B cell (primary cell): ENCODE measurements at regions not wholly inside any gene's neighbourhood (a gene's known extent, or its start where the extent isn't known, plus 50 kb on each side); places are given as distances from the start of the nearest gene placed in this dataset.

Experiments
- ATAC-seq: fragments of 200-7000 bp; cut with Tn5 transposase; one replicate; pipeline ENCODE4 v1.10.0; 2021; ENCODE audit warnings: low read depth, mild to moderate bottlenecking, moderate number of reproducible peaks, moderate library complexity
- CTCF ChIA-PET: fragments of 350-600 bp; sonication (Branson Sonifier 250); formaldehyde crosslinking; loops from one replicate; lab custom pipeline; 2021; ENCODE audit warnings: antibody characterized with exemption, inconsistent platforms; lab: Charles Lee
- POLR2A ChIA-PET: fragments of 350-600 bp; sonication (Branson Sonifier 250); formaldehyde crosslinking; loops from one replicate; lab custom pipeline; 2021; ENCODE audit warnings: antibody characterized with exemption; lab: Charles Lee
- DNase-seq: peaks from one replicate; pipeline ENCODE4 v3.0.0; 2013
- H2AFZ ChIP-seq: 2 replicates; pipeline ENCODE4 v1.6.1; 2012; ENCODE audit warnings: mild to moderate bottlenecking, low read depth, low read length; ENCODE audit not compliant: insufficient read depth, poor library complexity, severe bottlenecking
- H3K27ac ChIP-seq, 2 donors: 1 replicate in 1 of 2; 2 replicates in 1 of 2; pipeline ENCODE4 v1.5.1; 2012 to 2013; ENCODE audit warnings: low read length in 2 of 2, mild to moderate bottlenecking in 2 of 2, moderate library complexity in 1 of 2
- H3K27me3 ChIP-seq, 4 experiments: fragments of 200-600 bp in 1 of 4; sonication (generic) in 1 of 4; replicated peaks in 1 of 4; 1 replicate in 2 of 4; 2 replicates in 2 of 4; pipeline versions ENCODE4 v1.6.1 to v1.7.0; 2013 to 2016; ENCODE audit warnings: low read length in 3 of 4, mild to moderate bottlenecking in 2 of 4, mixed read lengths in 1 of 4, moderate library complexity in 1 of 4; ENCODE audit not compliant: insufficient read depth in 4 of 4, control insufficient read depth in 3 of 4; ENCODE audit errors: control extremely low read depth in 1 of 4
- H3K36me3 ChIP-seq, 2 experiments: replicated peaks in 1 of 2; 1 replicate in 1 of 2; 2 replicates in 1 of 2; pipeline versions ENCODE4 v1.6.1 to v1.7.1; 2013; ENCODE audit warnings: low read length in 1 of 2; ENCODE audit not compliant: insufficient read depth in 2 of 2, control insufficient read depth in 1 of 2; ENCODE audit errors: control extremely low read depth in 1 of 2, extremely low read depth in 1 of 2
- H3K4me1 ChIP-seq, 2 donors: fragments of 200-600 bp in 1 of 2; sonication (generic) in 1 of 2; 1 replicate in 1 of 2; 2 replicates in 1 of 2; pipeline versions ENCODE4 v1.5.1 to v1.6.1; 2013 to 2017; ENCODE audit warnings: low read length in 2 of 2; ENCODE audit not compliant: control insufficient read depth in 2 of 2, insufficient read depth in 2 of 2
- H3K4me2 ChIP-seq: replicated peaks from 2 replicates; pipeline ENCODE3; 2012; ENCODE audit warnings: mild to moderate bottlenecking, low read depth, low read length; ENCODE audit not compliant: poor library complexity, severe bottlenecking
- H3K4me3 ChIP-seq, 5 experiments: fragments of 200-600 bp in 1 of 5; sonication (generic) in 1 of 5; 1 replicate in 3 of 5; 2 replicates in 2 of 5; pipeline versions ENCODE4 v1.5.1 to v1.7.0; 2011 to 2016; ENCODE audit warnings: low read length in 4 of 5, mild to moderate bottlenecking in 4 of 5, low read depth in 2 of 5, control low read depth in 1 of 5, moderate library complexity in 1 of 5; ENCODE audit not compliant: insufficient read depth in 1 of 5; ENCODE audit errors: control extremely low read depth in 1 of 5, extremely low read depth in 1 of 5
- H3K79me2 ChIP-seq: fragments of 200-600 bp; sonication (generic); one replicate; pipeline ENCODE4 v1.6.0; 2016; ENCODE audit warnings: low read length; ENCODE audit not compliant: control insufficient read depth, insufficient read depth
- H3K9ac ChIP-seq: fragments of 200-600 bp; sonication (generic); 2 replicates; pipeline ENCODE4 v1.6.1; 2017; ENCODE audit warnings: mild to moderate bottlenecking, low read length, moderate library complexity
- H3K9me3 ChIP-seq, 3 donors: one replicate each; pipeline versions ENCODE4 v1.6.1 to v1.7.1; 2013; ENCODE audit warnings: low read length in 2 of 3; ENCODE audit not compliant: control insufficient read depth in 2 of 3, insufficient read depth in 1 of 3; ENCODE audit errors: control extremely low read depth in 1 of 3
- H4K20me1 ChIP-seq: 2 replicates; pipeline ENCODE4 v1.6.0; 2012; ENCODE audit warnings: mild to moderate bottlenecking, low read length; ENCODE audit not compliant: insufficient read depth, control insufficient read depth, poor library complexity, severe bottlenecking
- H3K27ac Mint-ChIP-seq: one replicate; pipeline ENCODE4 v1.8.0; 2021; ENCODE audit warnings: mixed read lengths
- H3K27me3 Mint-ChIP-seq: one replicate; pipeline ENCODE4 v1.8.0; 2021; ENCODE audit warnings: mixed read lengths
- H3K4me1 Mint-ChIP-seq: one replicate; pipeline ENCODE4 v1.8.0; 2021; ENCODE audit warnings: mixed read lengths
- H3K4me3 Mint-ChIP-seq: one replicate; pipeline ENCODE4 v1.8.0; 2021; ENCODE audit warnings: mixed read lengths
- H3K9me3 Mint-ChIP-seq: one replicate; pipeline ENCODE4 v1.8.0; 2022; ENCODE audit warnings: mixed read lengths; ENCODE audit not compliant: insufficient read depth
- EZH2 ChIP-seq: IDR thresholded peaks from 2 replicates; pipeline ENCODE4 v1.6.1; 2012; ENCODE audit warnings: borderline replicate concordance, low read depth, mild to moderate bottlenecking, moderate library complexity, low read length; ENCODE audit not compliant: insufficient read depth, poor library complexity, severe bottlenecking
- WGBS: methylation state at CpG from one replicate; pipeline ENCODE4 v1.1.5; 2013; ENCODE audit warnings: missing lambda C conversion rate; ENCODE audit not compliant: insufficient coverage; 5-methylcytosine and 5-hydroxymethylcytosine counted together
- intact Hi-C: fragments of 100-400 bp; cut with micrococcal nuclease; formaldehyde crosslinking; loops from one replicate; pipeline ENCODE4 v1.10.0; 2022
- TF ChIP-seq, protein P1 (sequence below): fragments of 200-600 bp; IDR thresholded peaks from one replicate; pipeline ENCODE4 v1.8.0; 2022; ENCODE audit warnings: antibody characterized with exemption, mild to moderate bottlenecking

DNA sequence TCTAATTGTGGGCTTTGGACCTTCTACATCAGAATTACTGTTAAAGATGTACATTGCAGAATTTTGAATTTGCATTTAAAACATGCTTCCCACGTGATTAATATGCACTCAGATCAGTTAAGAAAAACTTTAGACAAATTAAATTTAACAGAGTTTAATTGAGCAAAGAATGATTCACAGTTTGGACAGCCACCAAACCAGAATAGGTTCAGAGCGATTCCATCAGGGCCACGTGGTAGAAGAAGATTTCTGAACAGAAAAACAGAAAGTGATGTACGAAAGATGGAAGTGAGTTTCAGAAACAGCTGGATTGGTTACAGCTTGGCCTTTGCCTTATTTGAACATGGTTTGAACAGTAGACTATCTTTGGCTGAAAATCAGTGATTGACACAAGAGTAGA lies 704.2 kb upstream of the MAP3K7 start:
- Histone ChIP-seq H3K9me3 (no peaks in the 10 kb centered on the region), H3K79me2 (no peaks in the 10 kb centered on the region), H3K4me3 (no peak overlapping the region), H3K36me3 (no peaks in the 10 kb centered on the region), H3K4me2 (no peak overlapping the region), H3K27ac (no peak overlapping the region), H2AFZ (no peak overlapping the region), H3K9ac (no peak overlapping the region), H3K27me3 (no peaks in the 10 kb centered on the region), H4K20me1 (no peaks in the 10 kb centered on the region), H3K4me1 (no peaks in the 10 kb centered on the region)
- CTCF ChIA-PET = no interaction called here
- no peak for ATAC-seq
- no peaks in the 10 kb centered on the region for H3K4me1 Mint-ChIP-seq
- 88% methylated on average over 3 of the region's 4 CpGs for WGBS
- TF ChIP-seq, protein P1, sequence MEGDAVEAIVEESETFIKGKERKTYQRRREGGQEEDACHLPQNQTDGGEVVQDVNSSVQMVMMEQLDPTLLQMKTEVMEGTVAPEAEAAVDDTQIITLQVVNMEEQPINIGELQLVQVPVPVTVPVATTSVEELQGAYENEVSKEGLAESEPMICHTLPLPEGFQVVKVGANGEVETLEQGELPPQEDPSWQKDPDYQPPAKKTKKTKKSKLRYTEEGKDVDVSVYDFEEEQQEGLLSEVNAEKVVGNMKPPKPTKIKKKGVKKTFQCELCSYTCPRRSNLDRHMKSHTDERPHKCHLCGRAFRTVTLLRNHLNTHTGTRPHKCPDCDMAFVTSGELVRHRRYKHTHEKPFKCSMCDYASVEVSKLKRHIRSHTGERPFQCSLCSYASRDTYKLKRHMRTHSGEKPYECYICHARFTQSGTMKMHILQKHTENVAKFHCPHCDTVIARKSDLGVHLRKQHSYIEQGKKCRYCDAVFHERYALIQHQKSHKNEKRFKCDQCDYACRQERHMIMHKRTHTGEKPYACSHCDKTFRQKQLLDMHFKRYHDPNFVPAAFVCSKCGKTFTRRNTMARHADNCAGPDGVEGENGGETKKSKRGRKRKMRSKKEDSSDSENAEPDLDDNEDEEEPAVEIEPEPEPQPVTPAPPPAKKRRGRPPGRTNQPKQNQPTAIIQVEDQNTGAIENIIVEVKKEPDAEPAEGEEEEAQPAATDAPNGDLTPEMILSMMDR = no peak
- TF ChIP-seq EZH2 = no peak
- intact Hi-C loops = no loop called here
- no peak overlapping the region for H3K4me3 Mint-ChIP-seq
- H3K27ac Mint-ChIP-seq = no peak overlapping the region
- DNase-seq = no peak
- POLR2A ChIA-PET = no interaction called here
- H3K27me3 Mint-ChIP-seq = no peaks in the 10 kb centered on the region
- H3K9me3 Mint-ChIP-seq = no peaks in the 10 kb centered on the region

DNA sequence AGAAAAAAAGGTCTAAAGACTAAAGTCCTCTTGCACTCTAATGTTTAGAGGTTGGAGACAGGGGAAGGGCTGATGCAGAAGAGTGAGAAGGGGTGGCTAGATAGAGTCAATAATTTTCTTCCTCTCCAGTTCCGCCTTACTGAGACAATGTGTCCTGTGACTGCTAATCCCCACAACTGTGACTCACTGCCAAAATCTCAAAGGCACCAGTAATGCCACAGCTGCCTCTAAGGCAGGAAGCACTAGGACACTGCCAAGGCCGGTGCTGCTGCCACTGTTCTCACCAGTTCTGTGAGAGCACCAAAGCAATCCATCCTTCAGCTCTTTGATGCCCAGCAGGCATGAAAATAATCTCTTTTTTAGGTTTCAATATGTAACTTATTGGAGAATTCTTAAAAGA lies 701.9 kb upstream of the MAP3K7 start:
- intact Hi-C loops = no loop called here
- Histone ChIP-seq H3K27ac (no peak overlapping the region), H3K79me2 (no peaks in the 10 kb centered on the region), H2AFZ (no peak overlapping the region), H3K9me3 (no peaks in the 10 kb centered on the region), H3K36me3 (no peaks in the 10 kb centered on the region), H3K27me3 (no peaks in the 10 kb centered on the region), H3K4me1 (no peaks in the 10 kb centered on the region), H3K9ac (no peak overlapping the region), H3K4me2 (no peak overlapping the region), H3K4me3 (no peak overlapping the region), H4K20me1 (no peaks in the 10 kb centered on the region)
- POLR2A ChIA-PET = no interaction called here
- Mint-ChIP-seq H3K27me3 (no peaks in the 10 kb centered on the region), H3K4me3 (no peak overlapping the region), H3K9me3 (no peaks in the 10 kb centered on the region), H3K27ac (no peak overlapping the region), H3K4me1 (no peaks in the 10 kb centered on the region)
- TF ChIP-seq, protein P1 = no peak
- CTCF ChIA-PET = no interaction called here
- DNase-seq (no peak), ATAC-seq (no peak)
- 70% methylated on average over 2 of the region's 2 CpGs for WGBS
